ENCODE measurements at regions not wholly inside any gene's neighbourhood (a gene's known extent, or its start where the extent isn't known, plus 50 kb on each side); places are given as distances from the start of the nearest gene placed in this dataset.
"Not testable (repeated sequence)": the region's sequence is repeated elsewhere in the genome, so short reads cannot be mapped to it uniquely, and the experiment has no call there.

DNA sequence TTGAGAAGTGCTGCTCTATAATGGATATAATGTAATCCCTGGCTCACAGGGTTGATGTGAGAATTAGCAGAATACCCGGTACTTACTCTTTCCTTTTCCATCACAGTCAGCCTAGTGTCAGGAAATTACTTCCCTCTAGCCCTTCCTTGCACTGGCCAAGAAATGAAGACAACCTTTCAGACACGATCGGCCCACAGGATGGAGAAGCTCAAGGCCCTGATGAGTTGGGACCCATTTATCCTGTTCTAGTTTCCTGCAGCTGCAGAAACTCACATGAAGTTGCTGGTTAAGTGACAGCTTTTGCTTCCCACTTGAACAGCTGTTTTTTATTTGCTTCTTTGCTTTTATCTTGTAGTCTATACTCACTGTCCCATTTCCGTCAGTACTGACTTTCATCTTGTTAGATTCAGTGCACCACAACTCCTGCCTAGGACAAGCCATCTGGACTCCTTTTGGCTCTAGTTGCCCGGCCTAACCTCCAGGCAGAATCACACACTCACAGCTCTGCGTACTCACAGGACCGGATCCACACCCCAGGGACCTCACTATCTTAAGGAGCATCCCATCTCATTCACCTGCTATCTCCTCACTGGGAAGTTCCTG lies 325.1 kb upstream of the CHRNA7 start:
- DNase-seq, result not testable (repeated sequence)

- DNase-seq, result not testable (repeated sequence)
These were observed 322.2 kb upstream of the CHRNA7 start for GRCh38 chr15:31707944-31708702.

GRCh38 chr15:31708703-31709327 lies 321.5 kb upstream of the CHRNA7 start:
- DNase-seq, result not testable (repeated sequence)

- not testable (repeated sequence) for DNase-seq
These were observed 320.8 kb upstream of the CHRNA7 start for GRCh38 chr15:31709479-31709878.

GRCh38 chr15:31710806-31711205 lies 319.5 kb upstream of the CHRNA7 start:
- not testable (repeated sequence) for DNase-seq

GRCh38 chr15:31715208-31715607 lies 315.1 kb upstream of the CHRNA7 start:
- DNase-seq, result not testable (repeated sequence)

DNA sequence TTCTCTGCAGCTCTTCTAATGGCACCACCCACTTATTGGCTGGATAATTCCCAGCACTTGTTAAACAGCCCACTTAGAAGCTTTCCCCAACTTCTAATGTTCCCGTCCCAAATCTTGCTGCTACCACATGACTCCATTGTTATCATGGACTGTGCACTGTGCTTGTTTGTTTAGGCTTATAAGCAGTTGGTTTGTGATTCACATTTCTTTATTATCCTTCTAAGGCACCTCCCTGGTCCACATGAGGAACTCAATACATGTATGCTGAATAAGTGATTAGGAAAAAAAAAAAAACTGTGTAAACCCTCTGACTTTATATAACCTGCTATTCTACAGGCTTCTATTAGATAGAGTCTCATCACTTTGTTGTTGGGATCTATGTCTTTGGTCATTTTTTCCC lies 311.7 kb upstream of the CHRNA7 start:
- DNase-seq, result not testable (repeated sequence)

DNA sequence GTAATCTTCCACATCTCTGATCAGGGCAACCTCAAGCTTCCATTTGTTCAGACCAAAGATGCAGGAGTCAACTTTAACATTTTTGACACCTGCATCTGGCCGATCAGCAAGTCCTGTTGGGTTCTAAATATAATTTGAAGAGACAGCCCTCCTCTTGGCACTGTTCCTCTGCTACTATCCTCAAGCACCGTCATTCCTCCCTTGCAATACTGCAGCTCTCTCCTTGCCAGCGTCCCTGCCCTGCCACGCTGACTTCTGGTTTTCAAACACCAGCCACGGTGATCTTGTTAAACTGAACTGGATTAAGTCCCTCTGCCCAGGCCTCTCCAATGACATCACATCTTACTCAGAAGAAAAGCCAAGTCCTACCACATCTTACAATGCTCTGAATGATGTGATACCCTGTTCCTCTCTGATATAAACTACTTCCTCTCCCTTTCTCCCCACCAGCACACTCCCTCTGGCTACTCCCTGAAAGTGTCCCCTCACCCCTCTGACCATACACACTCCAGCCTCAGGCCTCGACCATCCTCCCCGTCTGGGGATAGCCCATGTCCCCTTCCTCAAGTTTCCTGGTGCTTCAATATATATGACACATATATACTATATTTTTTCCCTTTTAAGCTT lies 310.8 kb upstream of the CHRNA7 start:
- DNase-seq, result not testable (repeated sequence)

DNA sequence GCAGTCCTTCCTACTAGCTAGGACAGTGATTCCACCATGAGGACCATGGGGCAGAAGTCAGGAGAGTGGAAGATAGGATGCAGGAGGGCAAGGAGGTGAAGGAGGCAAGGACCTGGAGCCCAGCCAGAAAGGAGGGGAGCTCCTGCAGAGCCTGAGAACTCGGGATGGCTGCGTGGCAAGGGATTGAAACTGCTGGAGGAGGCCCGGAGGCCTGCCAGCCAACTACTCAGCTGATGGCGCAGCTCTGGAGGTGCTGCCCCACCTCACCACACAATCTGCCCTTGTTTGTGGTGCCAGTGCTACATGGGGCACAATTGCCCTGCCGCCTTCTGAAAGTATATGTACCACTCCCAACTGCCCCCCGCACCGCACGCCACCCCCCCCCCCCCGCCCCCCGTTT lies 307.3 kb upstream of the CHRNA7 start:
- not testable (repeated sequence) for DNase-seq

DNA sequence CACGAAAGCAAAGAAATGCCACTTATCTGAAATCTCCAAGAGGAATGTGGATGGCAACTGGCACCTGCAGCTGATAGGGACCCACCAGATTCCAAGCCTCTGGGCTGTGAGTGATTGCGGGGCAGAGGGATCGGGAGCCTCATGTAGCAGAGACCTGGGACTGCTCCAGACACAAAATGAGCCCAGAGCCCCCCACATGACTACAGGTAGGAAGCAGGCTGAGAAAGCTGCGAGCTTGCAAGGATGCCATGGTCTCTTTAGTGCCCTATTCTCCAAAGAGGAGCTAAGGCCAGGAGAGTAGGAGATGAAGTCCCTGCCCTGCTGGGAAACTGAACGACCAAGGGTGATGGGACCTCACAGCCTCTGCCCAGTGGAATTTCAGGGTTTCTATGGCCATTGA lies 305.4 kb upstream of the CHRNA7 start:
- not testable (repeated sequence) for DNase-seq

DNA sequence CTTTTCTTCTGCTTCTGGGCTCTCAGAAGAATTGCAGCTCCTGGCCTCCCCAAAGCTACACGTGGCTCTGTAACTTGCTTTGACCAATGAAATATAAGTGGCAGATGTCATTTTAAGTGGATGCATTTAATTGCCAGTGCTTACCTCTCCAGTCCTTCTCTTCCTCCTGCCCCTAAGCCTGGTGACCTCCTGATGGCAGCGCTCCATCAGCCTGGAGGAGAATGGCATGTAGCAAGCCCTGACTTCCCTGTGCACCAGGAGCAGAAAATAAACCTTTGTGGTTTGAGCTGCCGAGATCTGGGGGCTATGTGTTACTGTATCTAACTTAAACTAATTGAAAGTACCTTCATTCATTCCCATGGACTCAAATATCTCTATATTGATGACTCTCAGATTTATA lies 304.7 kb upstream of the CHRNA7 start:
- DNase-seq, result not testable (repeated sequence)

GRCh38 chr15:31727612-31728011 lies 302.7 kb upstream of the CHRNA7 start:
- DNase-seq, result no peak

DNA sequence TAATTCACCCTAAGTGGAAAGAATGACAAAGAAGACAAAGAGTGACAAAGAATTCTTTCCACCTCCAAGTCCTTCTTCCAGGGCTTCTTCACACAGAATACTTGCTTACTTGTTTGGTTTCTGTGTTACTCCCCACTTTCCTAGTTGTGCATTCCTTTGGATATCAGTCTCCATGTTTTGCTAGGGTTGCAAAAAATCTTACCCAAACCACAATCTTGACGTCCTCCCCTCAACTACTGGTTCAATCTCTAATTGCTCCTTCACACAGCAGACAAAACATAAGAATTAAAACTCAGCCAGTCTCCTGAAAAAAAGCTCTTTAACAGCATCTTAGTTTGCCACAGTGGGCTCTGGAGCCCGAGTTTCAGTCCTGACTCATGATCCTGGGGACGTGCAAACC lies 297.6 kb upstream of the CHRNA7 start:
- DNase-seq, result no peak

DNA sequence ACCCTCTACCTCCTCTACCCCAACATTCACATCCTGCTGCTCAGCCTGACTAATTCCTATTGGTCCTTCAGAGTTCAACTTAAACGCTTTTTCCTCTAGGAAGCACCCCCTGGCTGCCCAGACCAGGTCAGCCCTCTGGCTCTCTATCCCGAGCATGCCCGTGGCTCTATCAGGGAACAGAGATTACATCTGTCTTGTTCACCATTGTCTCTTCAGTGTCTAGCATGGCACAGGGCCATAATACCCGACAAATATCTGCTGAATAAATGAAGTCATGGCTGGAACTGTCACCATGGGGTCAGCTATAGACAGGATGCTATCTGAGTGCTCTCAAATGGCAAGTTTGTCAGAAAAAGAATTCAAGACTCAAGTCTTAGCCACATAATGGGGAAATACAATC lies 296.9 kb upstream of the CHRNA7 start:
- DNase-seq, result no peak

DNA sequence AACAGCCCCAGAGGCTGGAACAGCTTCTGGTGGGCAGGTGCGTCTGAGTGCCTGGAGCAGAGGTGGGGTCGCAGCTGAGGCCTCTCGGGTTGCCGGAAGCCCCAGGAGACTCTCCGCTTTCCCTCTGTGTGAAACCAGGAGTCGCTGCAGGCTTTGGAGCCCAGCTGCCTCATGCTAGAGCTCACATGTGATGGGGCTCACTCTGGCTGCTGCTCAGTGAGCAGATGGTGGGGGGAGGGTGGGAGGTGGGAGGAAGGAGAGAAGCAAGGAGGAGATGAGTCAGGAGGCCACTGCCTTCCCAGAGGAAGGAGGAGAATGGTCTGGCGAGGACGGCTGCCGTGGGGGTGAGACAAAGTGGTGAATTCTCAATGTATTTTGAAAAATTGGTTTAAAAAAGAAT lies 290.1 kb upstream of the CHRNA7 start:
- no peak for DNase-seq

DNA sequence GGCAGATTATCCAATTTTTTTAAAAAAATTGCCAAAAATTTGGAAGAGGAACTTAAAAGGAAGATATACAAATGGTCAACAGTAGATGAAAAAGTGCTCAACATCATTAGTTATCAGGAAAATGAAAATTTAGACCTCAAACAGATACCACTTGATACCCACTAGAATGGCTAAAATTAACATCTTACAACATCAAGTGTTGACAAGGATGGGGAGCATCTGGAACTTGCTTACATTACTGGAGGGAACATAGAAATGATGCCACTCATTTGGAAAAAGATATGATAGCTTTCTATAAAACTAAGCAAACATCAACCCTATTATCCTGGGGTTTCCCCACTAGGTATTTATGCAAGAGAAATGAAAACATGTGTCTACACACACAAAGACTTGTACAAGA lies 284.5 kb upstream of the CHRNA7 start:
- no peak for DNase-seq

DNA sequence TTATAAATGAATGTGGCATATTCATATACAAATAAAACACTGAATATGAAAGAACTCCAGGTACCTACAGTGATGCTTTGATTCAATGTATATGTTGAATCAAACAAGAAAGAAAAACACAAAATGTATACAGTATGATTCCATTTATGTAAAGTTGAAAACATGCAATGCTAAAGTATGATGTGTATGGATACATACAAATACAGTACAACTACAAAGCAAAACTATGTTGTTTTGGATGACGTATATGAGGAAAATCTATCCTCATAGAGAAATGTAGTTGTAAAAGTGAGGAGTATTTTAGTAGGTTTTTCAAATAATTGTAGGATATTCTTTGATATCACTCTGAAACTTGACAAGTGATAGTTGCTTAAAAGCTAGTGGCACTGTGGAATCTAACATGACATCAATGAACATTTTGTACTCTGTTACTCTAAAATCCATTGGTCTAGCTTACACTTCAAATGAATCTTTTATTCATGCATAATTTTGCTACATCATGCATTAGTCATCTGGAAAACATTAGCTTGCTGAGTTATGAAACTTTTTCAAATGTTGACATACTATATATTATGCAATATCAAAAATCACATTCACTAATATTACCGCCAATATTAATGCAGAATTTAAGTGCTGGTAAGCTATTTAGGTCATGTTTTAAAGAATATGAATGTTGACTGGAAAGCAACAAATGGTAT lies 278.1 kb upstream of the CHRNA7 start:
- no peak for DNase-seq

DNA sequence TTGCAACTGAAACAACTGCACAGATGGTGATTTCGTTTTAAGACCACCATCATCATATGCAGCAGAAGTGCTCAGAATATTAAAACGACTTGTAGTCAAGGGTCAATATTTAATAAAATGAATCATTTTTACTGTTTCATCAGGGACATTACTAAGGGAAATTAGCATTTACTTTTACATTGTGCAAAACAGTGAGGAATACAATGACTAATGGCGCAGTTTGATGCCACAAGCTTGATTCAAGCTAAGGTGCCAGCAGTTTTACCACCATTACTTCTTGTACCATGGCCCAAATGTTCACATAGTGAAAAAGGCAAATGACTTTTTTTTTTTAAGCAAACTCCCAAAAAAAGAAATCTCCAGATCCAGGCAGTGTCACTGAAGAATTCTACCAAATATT lies 277.4 kb upstream of the CHRNA7 start:
- no peak for DNase-seq

DNA sequence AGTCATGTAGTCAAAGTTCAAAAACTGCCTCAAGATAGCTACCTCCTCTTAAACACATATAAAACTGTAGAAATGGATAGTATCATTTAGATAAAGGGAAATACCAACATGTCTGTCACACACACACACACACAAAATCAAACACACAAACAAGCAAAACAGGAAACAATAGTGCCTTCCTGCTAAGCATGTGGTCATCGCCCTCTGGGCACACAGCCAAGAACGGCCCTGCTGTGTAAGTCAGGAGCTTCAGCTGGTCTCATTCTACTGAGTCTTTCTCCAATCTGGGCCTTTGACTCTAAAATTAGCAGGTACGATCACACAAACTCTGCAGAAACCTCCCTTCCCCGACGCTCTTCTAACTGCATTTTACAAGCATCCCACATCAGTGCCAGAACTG lies 272.2 kb upstream of the CHRNA7 start:
- no peak for DNase-seq

DNA sequence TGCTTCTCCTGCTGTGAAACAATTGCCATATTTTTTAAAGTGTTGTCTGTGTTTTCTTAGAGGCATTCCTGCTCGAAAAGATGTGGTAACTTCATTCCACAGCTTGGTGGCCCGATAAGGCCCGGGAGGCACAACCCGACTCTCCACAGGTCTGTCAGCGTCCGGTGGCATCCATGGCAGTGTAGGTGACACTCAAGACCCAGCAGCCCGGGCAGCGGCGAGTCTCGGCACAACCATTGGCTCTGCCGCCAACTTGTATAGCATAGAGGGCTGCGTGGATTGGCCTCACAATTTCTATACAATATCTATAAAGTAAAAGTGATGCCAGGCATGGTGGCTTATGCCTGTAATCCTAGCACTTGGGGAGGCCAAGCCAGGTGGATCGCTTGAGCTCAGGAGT lies 262.3 kb upstream of the CHRNA7 start:
- DNase-seq, result no peak

DNA sequence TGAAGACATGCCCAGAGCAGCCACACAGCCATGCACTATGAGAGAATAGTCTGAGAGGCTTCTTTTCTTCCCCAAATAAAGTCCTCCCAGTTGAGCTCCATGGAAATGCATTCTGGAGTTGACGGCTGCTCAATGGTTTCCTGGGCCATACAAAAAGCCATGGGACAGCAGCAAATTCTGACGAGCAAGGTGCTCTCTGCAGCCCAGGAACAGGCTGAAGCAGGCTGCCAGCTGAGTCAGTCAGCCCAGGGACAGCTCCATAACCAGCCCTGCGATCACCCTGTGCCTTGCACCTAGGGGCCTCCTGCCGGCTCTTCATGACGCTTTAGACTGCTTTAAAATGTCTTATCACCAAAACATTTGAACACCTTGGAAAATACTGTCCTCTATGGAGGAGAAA lies 256.3 kb upstream of the CHRNA7 start:
- DNase-seq, result no peak

GRCh38 chr15:31776039-31776438 lies 254.3 kb upstream of the CHRNA7 start:
- no peak for DNase-seq

DNA sequence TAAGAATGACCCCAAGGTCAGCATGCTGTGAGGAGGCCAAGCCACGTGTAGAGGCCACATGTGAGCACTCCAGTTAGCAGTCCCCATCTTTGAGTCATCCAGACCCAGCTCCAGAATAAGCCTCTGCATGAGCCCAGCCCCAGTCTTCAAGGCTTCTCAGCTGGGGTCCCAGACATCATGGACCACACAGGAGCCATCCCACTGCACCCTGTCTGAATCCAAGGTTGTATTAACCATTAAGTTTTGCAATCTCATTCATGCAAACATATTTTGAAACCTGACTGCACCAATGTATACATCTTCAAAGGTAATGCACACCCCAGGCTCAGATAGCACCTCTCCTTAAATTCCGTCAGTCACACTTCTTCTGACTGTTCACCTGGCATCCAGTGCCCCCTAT lies 249.1 kb upstream of the CHRNA7 start:
- DNase-seq, result no peak
